ENCODE measurements at regions not wholly inside any gene's neighbourhood (a gene's known extent, or its start where the extent isn't known, plus 50 kb on each side); places are given as distances from the start of the nearest gene placed in this dataset.
A peak's percentile ranks its signal among the peaks of the same experiment; 100 is the strongest.
"Not testable (repeated sequence)": the region's sequence is repeated elsewhere in the genome, so short reads cannot be mapped to it uniquely, and the experiment has no call there.

GRCh38 chr13:79847882-79848592, 367.1 kb downstream of the NDFIP2 start:
- Mint-ChIP-seq H3K27me3 (ENCODE audit: low read depth) (no peaks in the 10 kb centered on the region), H3K9me3 (peaks cover 5% of the 10 kb centered on the region), H3K4me3 (no peak overlapping the region), H3K4me1 (peaks cover 8% of the 10 kb centered on the region), H3K36me3 (peaks cover 3% of the 10 kb centered on the region), H3K27ac (no peak overlapping the region)
- no peak for TF ChIP-seq CTCF (IDR thresholded peaks at IDR 0.05; ENCODE audit: unreplicated experiment)
- DNase-seq (ENCODE audit: low spot score in 2 of 2, unreplicated experiment in 2 of 2), result no peak

GRCh38 chr13:79846386-79846785, 365.4 kb downstream of the NDFIP2 start:
- no peak for TF ChIP-seq CTCF (IDR thresholded peaks at IDR 0.05; ENCODE audit: unreplicated experiment)
- Mint-ChIP-seq H3K27ac (no peak overlapping the region), H3K36me3 (peaks cover 3% of the 10 kb centered on the region), H3K9me3 (peaks cover 5% of the 10 kb centered on the region), H3K27me3 (ENCODE audit: low read depth) (no peaks in the 10 kb centered on the region), H3K4me3 (no peak overlapping the region), H3K4me1 (peaks cover 8% of the 10 kb centered on the region)
- no peak for DNase-seq (ENCODE audit: low spot score in 2 of 2, unreplicated experiment in 2 of 2)

GRCh38 chr13:79837741-79838450, 356.9 kb downstream of the NDFIP2 start:
- Mint-ChIP-seq H3K9me3 (peaks cover 12% of the 10 kb centered on the region), H3K4me3 (no peak overlapping the region), H3K27ac (no peak overlapping the region), H3K27me3 (ENCODE audit: low read depth) (no peaks in the 10 kb centered on the region), H3K4me1 (peaks cover 23% of the 10 kb centered on the region), H3K36me3 (peaks cover 4% of the 10 kb centered on the region)
- no peak for TF ChIP-seq CTCF (IDR thresholded peaks at IDR 0.05; ENCODE audit: unreplicated experiment)
- no peak for DNase-seq (ENCODE audit: low spot score in 2 of 2, unreplicated experiment in 2 of 2)

GRCh38 chr13:79836121-79836520, 355.2 kb downstream of the NDFIP2 start:
- H3K9me3 Mint-ChIP-seq, result peaks cover 12% of the 10 kb centered on the region
- not testable (repeated sequence) for H3K27ac Mint-ChIP-seq

GRCh38 chr13:79834876-79835275, 353.9 kb downstream of the NDFIP2 start:
- H3K4me3 Mint-ChIP-seq, result no peak overlapping the region
- H3K27me3 Mint-ChIP-seq (ENCODE audit: low read depth), result no peaks in the 10 kb centered on the region
- peaks cover 4% of the 10 kb centered on the region for H3K36me3 Mint-ChIP-seq
- no peak for TF ChIP-seq CTCF (IDR thresholded peaks at IDR 0.05; ENCODE audit: unreplicated experiment)
- H3K9me3 Mint-ChIP-seq, result peaks cover 12% of the 10 kb centered on the region
- DNase-seq (ENCODE audit: low spot score in 2 of 2, unreplicated experiment in 2 of 2), result no peak
- no peak overlapping the region for H3K27ac Mint-ChIP-seq
- peaks cover 29% of the 10 kb centered on the region for H3K4me1 Mint-ChIP-seq

More at GRCh38 chr13:79836121-79836520, 355.2 kb downstream of the NDFIP2 start:
- peaks cover 24% of the 10 kb centered on the region for H3K4me1 Mint-ChIP-seq
- not testable (repeated sequence) for DNase-seq (ENCODE audit: low spot score in 2 of 2, unreplicated experiment in 2 of 2); H3K27me3 Mint-ChIP-seq (ENCODE audit: low read depth); H3K36me3 Mint-ChIP-seq; H3K4me3 Mint-ChIP-seq

GRCh38 chr13:79833991-79834390, 353.0 kb downstream of the NDFIP2 start:
- H3K36me3 Mint-ChIP-seq, result no peaks in the 10 kb centered on the region
- TF ChIP-seq CTCF (IDR thresholded peaks at IDR 0.05; ENCODE audit: unreplicated experiment), result no peak
- H3K9me3 Mint-ChIP-seq, result peaks cover 6% of the 10 kb centered on the region
- H3K4me3 Mint-ChIP-seq, result no peak overlapping the region
- H3K27ac Mint-ChIP-seq, result peak overlapping the region; percentile 54
- no peak for DNase-seq (ENCODE audit: low spot score in 2 of 2, unreplicated experiment in 2 of 2)
- no peaks in the 10 kb centered on the region for H3K27me3 Mint-ChIP-seq (ENCODE audit: low read depth)
- peaks cover 29% of the 10 kb centered on the region for H3K4me1 Mint-ChIP-seq
